ENCODE measurements at regions not wholly inside any gene's neighbourhood (a gene's known extent, or its start where the extent isn't known, plus 50 kb on each side); places are given as distances from the start of the nearest gene placed in this dataset.

DNA sequence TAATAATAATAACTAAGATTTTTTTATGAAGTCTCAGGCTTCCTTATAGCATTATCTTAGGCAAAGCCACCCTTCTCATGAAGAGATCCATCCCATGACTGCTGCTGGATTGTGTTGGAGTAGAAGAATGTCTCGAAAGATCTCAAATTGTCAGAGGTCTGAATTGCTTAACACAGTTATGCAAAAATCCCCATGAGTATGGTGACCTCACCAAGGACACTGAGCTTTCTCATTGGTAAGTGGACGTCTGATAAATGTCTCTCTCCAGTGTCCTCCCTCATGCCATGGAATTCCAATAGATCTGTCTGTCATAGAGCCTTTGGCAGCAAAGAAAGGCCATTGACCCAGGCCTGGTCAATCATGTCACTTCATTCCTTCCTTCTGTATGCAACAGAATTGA lies 264.5 kb downstream of the CDH11 start:
- no peak overlapping the region for H3K4me3 Mint-ChIP-seq
- H3K9me3 Mint-ChIP-seq, result peaks cover 2 to 25% (median 14%) of the 10 kb centered on the region in 8 donors
- no peaks in the 10 kb centered on the region for H3K4me1 ChIP-seq (ENCODE audit: insufficient read depth, low read length)
- no peak for DNase-seq
- H3K4me1 Mint-ChIP-seq, result no peaks in the 10 kb centered on the region
- ChIA-PET CTCF (ENCODE audit: partially characterized antibody) (no interaction called here), POLR2A (ENCODE audit: partially characterized antibody) (no interaction called here)
- H3K27ac Mint-ChIP-seq, result peak overlapping the region in 1 of 7 donors; percentile 50
- intact Hi-C loops (cut with micrococcal nuclease), result no loop called here
- no peak overlapping the region for H3K4me3 ChIP-seq (ENCODE audit: low read length in 2 of 2)
- no peaks in the 10 kb centered on the region for H3K9me3 ChIP-seq (ENCODE audit: control insufficient read depth in 1 of 2, low read length in 2 of 2)
- H3K36me3 ChIP-seq (ENCODE audit: insufficient read depth, low read length), result no peaks in the 10 kb centered on the region
- H3K27me3 ChIP-seq (ENCODE audit: insufficient read depth, low read length), result no peaks in the 10 kb centered on the region
- H3K36me3 Mint-ChIP-seq, result peaks cover 0 to 3% of the 10 kb centered on the region in 2 donors
- no peak overlapping the region for H3K27ac ChIP-seq (ENCODE audit: low read depth, low read length)
- H3K27me3 Mint-ChIP-seq, result no peaks in the 10 kb centered on the region

DNA sequence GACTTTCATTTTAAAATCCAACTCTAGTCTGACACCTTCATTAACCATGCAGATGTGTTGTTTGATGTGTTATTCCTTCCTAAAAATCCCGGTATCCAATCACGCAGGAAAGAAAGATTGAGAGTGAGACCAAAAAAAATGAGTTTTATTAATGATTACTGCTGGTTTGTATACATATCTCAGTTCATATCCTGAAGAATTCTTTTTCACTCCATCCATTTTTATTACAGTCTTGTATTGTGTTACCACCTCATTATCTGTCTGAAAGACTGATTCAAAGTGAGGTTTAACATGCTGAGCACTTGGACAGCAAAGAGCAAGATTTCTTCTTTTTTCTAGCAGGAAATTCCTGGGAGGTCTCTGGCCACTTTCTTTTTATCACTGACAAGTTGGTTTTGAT lies 268.3 kb downstream of the CDH11 start:
- Histone ChIP-seq H3K4me3 (ENCODE audit: low read length in 2 of 2) (no peak overlapping the region), H3K36me3 (ENCODE audit: insufficient read depth, low read length) (no peaks in the 10 kb centered on the region), H3K4me1 (ENCODE audit: insufficient read depth, low read length) (no peaks in the 10 kb centered on the region), H3K9me3 (ENCODE audit: control insufficient read depth in 1 of 2, low read length in 2 of 2) (no peaks in the 10 kb centered on the region), H3K27ac (ENCODE audit: low read depth, low read length) (no peak overlapping the region), H3K27me3 (ENCODE audit: insufficient read depth, low read length) (no peaks in the 10 kb centered on the region)
- no peaks in the 10 kb centered on the region for H3K4me1 Mint-ChIP-seq
- no peak overlapping the region for H3K4me3 Mint-ChIP-seq
- H3K9me3 Mint-ChIP-seq, result peaks cover 0 to 28% (median 8%) of the 10 kb centered on the region in 8 donors
- intact Hi-C loops (cut with micrococcal nuclease), result no loop called here
- H3K36me3 Mint-ChIP-seq, result peaks cover 0 to 3% of the 10 kb centered on the region in 2 donors
- ChIA-PET POLR2A (ENCODE audit: partially characterized antibody) (no interaction called here), CTCF (ENCODE audit: partially characterized antibody) (no interaction called here)
- H3K27ac Mint-ChIP-seq, result no peak overlapping the region
- H3K27me3 Mint-ChIP-seq, result no peaks in the 10 kb centered on the region
- no peak for DNase-seq

- no peak overlapping the region for H3K4me3 ChIP-seq (ENCODE audit: low read length in 2 of 2)
- no peak overlapping the region for H3K27ac Mint-ChIP-seq
- H3K4me1 Mint-ChIP-seq, result no peaks in the 10 kb centered on the region
- peaks cover 8 to 21% (median 12%) of the 10 kb centered on the region in 8 donors for H3K9me3 Mint-ChIP-seq
- H3K36me3 ChIP-seq (ENCODE audit: insufficient read depth, low read length), result no peaks in the 10 kb centered on the region
- intact Hi-C loops (cut with micrococcal nuclease), result no loop called here
- H3K4me3 Mint-ChIP-seq, result no peak overlapping the region
- H3K36me3 Mint-ChIP-seq, result no peaks in the 10 kb centered on the region
- no peak overlapping the region for H3K27ac ChIP-seq (ENCODE audit: low read depth, low read length)
- no peaks in the 10 kb centered on the region for H3K9me3 ChIP-seq (ENCODE audit: control insufficient read depth in 1 of 2, low read length in 2 of 2)
- DNase-seq, result no peak
- no peaks in the 10 kb centered on the region for H3K27me3 ChIP-seq (ENCODE audit: insufficient read depth, low read length)
- POLR2A ChIA-PET (ENCODE audit: partially characterized antibody), result no interaction called here
- H3K27me3 Mint-ChIP-seq, result no peaks in the 10 kb centered on the region
- no peaks in the 10 kb centered on the region for H3K4me1 ChIP-seq (ENCODE audit: insufficient read depth, low read length)
- CTCF ChIA-PET (ENCODE audit: partially characterized antibody), result no interaction called here
These were observed 274.9 kb downstream of the CDH11 start for GRCh38 chr16:64846966-64847365.

- Histone ChIP-seq H3K27me3 (ENCODE audit: insufficient read depth, low read length) (no peaks in the 10 kb centered on the region), H3K4me1 (ENCODE audit: insufficient read depth, low read length) (no peaks in the 10 kb centered on the region), H3K36me3 (ENCODE audit: insufficient read depth, low read length) (no peaks in the 10 kb centered on the region), H3K9me3 (ENCODE audit: control insufficient read depth in 1 of 2, low read length in 2 of 2) (no peaks in the 10 kb centered on the region), H3K27ac (ENCODE audit: low read depth, low read length) (no peak overlapping the region), H3K4me3 (ENCODE audit: low read length in 2 of 2) (no peak overlapping the region)
- CTCF ChIA-PET (ENCODE audit: partially characterized antibody), result no interaction called here
- intact Hi-C loops (cut with micrococcal nuclease), result no loop called here
- Mint-ChIP-seq H3K9me3 (peaks cover 8 to 27% (median 15%) of the 10 kb centered on the region in 8 donors), H3K4me3 (no peak overlapping the region), H3K36me3 (no peaks in the 10 kb centered on the region), H3K27me3 (no peaks in the 10 kb centered on the region), H3K27ac (no peak overlapping the region), H3K4me1 (no peaks in the 10 kb centered on the region)
- DNase-seq, result no peak
- POLR2A ChIA-PET (ENCODE audit: partially characterized antibody), result no interaction called here
These were observed 276.8 kb downstream of the CDH11 start for GRCh38 chr16:64845071-64845470.

DNA sequence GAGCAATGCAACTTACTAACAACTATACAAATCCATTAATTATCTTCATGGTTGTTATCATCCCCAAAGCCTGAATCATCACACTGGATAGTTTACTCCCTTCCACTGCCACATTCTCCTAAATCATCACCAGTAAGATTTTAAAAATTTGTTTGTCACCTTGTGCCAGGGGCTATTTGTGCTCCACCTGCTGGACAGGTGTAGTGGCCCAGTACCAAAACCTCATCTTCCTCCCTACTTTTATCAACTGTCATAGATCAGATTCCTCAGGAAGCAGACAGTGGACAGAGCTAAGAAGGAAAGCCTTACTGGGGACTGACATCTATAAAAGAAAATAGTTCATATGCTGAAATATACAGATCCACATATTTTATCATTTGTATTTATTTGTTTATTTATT lies 280.4 kb downstream of the CDH11 start:
- Histone ChIP-seq H3K36me3 (ENCODE audit: insufficient read depth, low read length) (no peaks in the 10 kb centered on the region), H3K4me1 (ENCODE audit: insufficient read depth, low read length) (no peaks in the 10 kb centered on the region), H3K27me3 (ENCODE audit: insufficient read depth, low read length) (no peaks in the 10 kb centered on the region), H3K9me3 (ENCODE audit: control insufficient read depth in 1 of 2, low read length in 2 of 2) (no peaks in the 10 kb centered on the region), H3K27ac (ENCODE audit: low read depth, low read length) (no peak overlapping the region), H3K4me3 (ENCODE audit: low read length in 2 of 2) (no peak overlapping the region)
- intact Hi-C loops (cut with micrococcal nuclease), result no loop called here
- H3K36me3 Mint-ChIP-seq, result no peaks in the 10 kb centered on the region
- H3K9me3 Mint-ChIP-seq, result peaks cover 7 to 42% (median 19%) of the 10 kb centered on the region in 8 donors
- no peaks in the 10 kb centered on the region for H3K4me1 Mint-ChIP-seq
- DNase-seq, result no peak
- no peak overlapping the region for H3K4me3 Mint-ChIP-seq
- CTCF ChIA-PET (ENCODE audit: partially characterized antibody), result no interaction called here
- H3K27me3 Mint-ChIP-seq, result no peaks in the 10 kb centered on the region
- H3K27ac Mint-ChIP-seq, result no peak overlapping the region
- POLR2A ChIA-PET (ENCODE audit: partially characterized antibody), result no interaction called here

DNA sequence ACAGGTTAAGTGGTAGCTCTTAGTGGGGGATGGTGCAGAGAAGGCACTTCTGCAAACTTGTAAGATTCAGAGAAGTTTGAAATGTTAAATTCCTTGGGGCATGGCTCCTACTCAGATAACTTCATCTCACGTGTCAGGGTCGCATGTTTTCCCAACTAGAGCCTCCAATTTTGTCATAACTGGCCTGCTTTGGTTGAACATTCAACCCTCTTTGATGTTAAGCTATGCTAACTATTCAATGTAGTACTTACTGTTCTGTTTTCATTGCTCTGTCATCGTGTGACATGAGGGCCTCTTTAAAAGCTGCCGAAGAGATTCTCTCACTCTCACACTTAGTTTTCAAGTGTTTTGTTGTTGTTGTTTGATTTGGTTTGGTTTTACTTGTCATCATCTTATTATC lies 280.8 kb downstream of the CDH11 start:
- Mint-ChIP-seq H3K4me1 (no peaks in the 10 kb centered on the region), H3K27me3 (no peaks in the 10 kb centered on the region), H3K9me3 (peaks cover 9 to 45% (median 20%) of the 10 kb centered on the region in 8 donors), H3K36me3 (no peaks in the 10 kb centered on the region), H3K4me3 (no peak overlapping the region), H3K27ac (no peak overlapping the region)
- Histone ChIP-seq H3K4me1 (ENCODE audit: insufficient read depth, low read length) (no peaks in the 10 kb centered on the region), H3K27ac (ENCODE audit: low read depth, low read length) (no peak overlapping the region), H3K36me3 (ENCODE audit: insufficient read depth, low read length) (no peaks in the 10 kb centered on the region), H3K27me3 (ENCODE audit: insufficient read depth, low read length) (no peaks in the 10 kb centered on the region), H3K4me3 (ENCODE audit: low read length in 2 of 2) (no peak overlapping the region), H3K9me3 (ENCODE audit: control insufficient read depth in 1 of 2, low read length in 2 of 2) (no peaks in the 10 kb centered on the region)
- POLR2A ChIA-PET (ENCODE audit: partially characterized antibody), result no interaction called here
- CTCF ChIA-PET (ENCODE audit: partially characterized antibody), result no interaction called here
- DNase-seq, result no peak
- intact Hi-C loops (cut with micrococcal nuclease), result no loop called here

- H3K4me3 Mint-ChIP-seq, result no peak overlapping the region
- intact Hi-C loops (cut with micrococcal nuclease), result no loop called here
- H3K36me3 ChIP-seq (ENCODE audit: insufficient read depth, low read length), result no peaks in the 10 kb centered on the region
- no peak overlapping the region for H3K27ac Mint-ChIP-seq
- H3K4me1 Mint-ChIP-seq, result no peaks in the 10 kb centered on the region
- no peak for DNase-seq
- H3K27me3 Mint-ChIP-seq, result no peaks in the 10 kb centered on the region
- POLR2A ChIA-PET (ENCODE audit: partially characterized antibody), result no interaction called here
- H3K4me1 ChIP-seq (ENCODE audit: insufficient read depth, low read length), result no peaks in the 10 kb centered on the region
- CTCF ChIA-PET (ENCODE audit: partially characterized antibody), result no interaction called here
- H3K27ac ChIP-seq (ENCODE audit: low read depth, low read length), result no peak overlapping the region
- H3K36me3 Mint-ChIP-seq, result no peaks in the 10 kb centered on the region
- H3K9me3 ChIP-seq (ENCODE audit: control insufficient read depth in 1 of 2, low read length in 2 of 2), result no peaks in the 10 kb centered on the region
- H3K4me3 ChIP-seq (ENCODE audit: low read length in 2 of 2), result no peak overlapping the region
- peaks cover 0 to 25% (median 10%) of the 10 kb centered on the region in 8 donors for H3K9me3 Mint-ChIP-seq
- no peaks in the 10 kb centered on the region for H3K27me3 ChIP-seq (ENCODE audit: insufficient read depth, low read length)
These were observed 291.2 kb downstream of the CDH11 start for GRCh38 chr16:64830653-64831052.

- Histone ChIP-seq H3K4me3 (ENCODE audit: low read length in 2 of 2) (no peak overlapping the region), H3K9me3 (ENCODE audit: control insufficient read depth in 1 of 2, low read length in 2 of 2) (no peaks in the 10 kb centered on the region), H3K36me3 (ENCODE audit: insufficient read depth, low read length) (no peaks in the 10 kb centered on the region), H3K27ac (ENCODE audit: low read depth, low read length) (no peak overlapping the region), H3K4me1 (ENCODE audit: insufficient read depth, low read length) (no peaks in the 10 kb centered on the region), H3K27me3 (ENCODE audit: insufficient read depth, low read length) (no peaks in the 10 kb centered on the region)
- Mint-ChIP-seq H3K27me3 (no peaks in the 10 kb centered on the region), H3K4me1 (no peaks in the 10 kb centered on the region), H3K9me3 (peaks cover 0 to 24% (median 13%) of the 10 kb centered on the region in 8 donors), H3K4me3 (no peak overlapping the region), H3K27ac (no peak overlapping the region), H3K36me3 (no peaks in the 10 kb centered on the region)
- CTCF ChIA-PET (ENCODE audit: partially characterized antibody), result no interaction called here
- POLR2A ChIA-PET (ENCODE audit: partially characterized antibody), result no interaction called here
- no peak for DNase-seq
- intact Hi-C loops (cut with micrococcal nuclease), result no loop called here
These were observed 292.2 kb downstream of the CDH11 start for GRCh38 chr16:64829678-64830077.
